Skeletal muscle cell (primary cell): ENCODE measurements at regions not wholly inside any gene's neighbourhood (a gene's known extent, or its start where the extent isn't known, plus 50 kb on each side); places are given as distances from the start of the nearest gene placed in this dataset.
A peak's percentile ranks its signal among the peaks of the same experiment; 100 is the strongest.

Experiments used
- DNase-seq: peaks from one replicate; pipeline ENCODE4 v3.0.0-alpha.2; 2010; ENCODE audit warnings: low read depth
- H3K4me3 ChIP-seq: 2 replicates; pipeline ENCODE4 v1.5.1; 2011; ENCODE audit warnings: low read depth, mild to moderate bottlenecking, control low read depth, low read length, moderate library complexity

DNA sequence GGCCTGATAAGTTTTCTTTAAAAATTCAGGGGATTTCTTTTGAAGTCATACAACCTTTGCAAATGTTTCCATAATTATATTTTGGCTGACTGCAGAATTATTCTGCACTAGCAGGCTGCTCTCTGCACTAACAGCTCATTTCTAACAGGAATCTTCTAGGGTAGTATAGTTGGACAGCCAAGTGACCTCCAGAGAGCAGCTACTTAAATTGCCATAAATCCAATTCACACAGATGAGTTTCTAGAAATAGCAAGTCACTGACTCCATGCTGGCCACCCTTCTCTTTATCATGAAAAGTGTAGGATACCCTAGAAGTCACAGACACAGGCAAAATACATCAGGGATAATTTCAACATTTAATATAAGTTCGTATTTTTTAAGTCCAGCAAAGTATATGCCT is 110.9 kb upstream of the TARS1 start:
- no peak for DNase-seq
- H3K4me3 ChIP-seq = no peak overlapping the region

DNA sequence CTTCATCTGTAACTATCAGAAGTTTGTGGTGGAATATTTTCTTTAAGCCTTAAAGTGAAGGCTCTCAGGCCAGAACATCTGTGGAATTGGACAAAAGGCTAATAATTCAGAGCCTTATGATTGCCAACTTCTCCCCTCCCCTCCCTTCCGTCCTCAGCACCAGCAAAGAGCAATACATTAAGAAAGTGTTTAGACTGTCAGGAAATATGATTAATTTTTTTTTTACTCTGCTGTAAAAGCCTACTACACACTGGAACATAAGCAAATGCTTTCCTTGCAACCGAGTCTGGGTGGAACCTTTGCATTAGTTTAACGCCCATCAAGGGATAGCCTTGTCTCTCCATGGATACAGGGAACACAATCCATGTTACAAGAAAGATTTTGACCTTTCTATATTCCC is 110.3 kb upstream of the TARS1 start:
- no peak overlapping the region for H3K4me3 ChIP-seq

DNA sequence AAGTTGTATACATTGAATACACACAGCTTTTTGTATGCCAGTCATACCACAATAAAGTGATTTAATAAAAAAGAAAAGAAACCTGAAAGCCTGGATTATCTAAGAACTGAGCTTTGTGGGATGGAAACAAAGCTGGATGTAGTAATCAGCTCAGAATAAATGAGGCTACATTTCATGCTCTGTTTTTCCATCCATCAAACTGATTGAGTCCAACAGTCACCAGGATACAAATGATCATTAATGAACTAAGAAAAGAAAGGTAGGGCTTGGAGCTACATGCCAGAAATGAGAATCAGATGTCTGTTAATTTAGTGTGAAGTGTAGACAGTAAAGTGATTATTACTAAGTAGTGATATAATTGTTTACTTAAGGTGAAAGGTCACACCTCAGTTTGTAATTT is 109.8 kb upstream of the TARS1 start:
- DNase-seq = no peak

More for the DNA sequence above, 110.3 kb upstream of the TARS1 start:
- no peak for DNase-seq

DNA sequence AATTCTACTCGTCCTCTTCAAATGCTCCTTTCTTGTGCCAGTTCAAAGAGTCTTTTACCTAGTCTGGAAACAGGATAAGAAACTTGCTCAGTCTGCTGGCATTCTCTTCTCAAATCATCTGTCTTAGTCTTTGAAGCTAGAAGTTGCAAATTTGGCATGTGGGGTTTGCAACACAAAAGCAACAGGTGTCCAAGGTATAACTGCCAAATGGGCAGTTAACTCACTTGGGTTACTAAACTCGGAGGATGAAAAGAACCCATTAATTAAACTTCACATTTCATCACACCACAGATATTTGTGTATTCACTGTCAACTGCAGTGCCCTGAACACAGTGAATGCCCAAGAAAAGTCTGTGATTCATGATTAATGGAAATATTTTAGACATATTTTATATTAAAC is 108.0 kb upstream of the TARS1 start:
- no peak overlapping the region for H3K4me3 ChIP-seq
- no peak for DNase-seq

More for the DNA sequence above, 109.8 kb upstream of the TARS1 start:
- H3K4me3 ChIP-seq = no peak overlapping the region

DNA sequence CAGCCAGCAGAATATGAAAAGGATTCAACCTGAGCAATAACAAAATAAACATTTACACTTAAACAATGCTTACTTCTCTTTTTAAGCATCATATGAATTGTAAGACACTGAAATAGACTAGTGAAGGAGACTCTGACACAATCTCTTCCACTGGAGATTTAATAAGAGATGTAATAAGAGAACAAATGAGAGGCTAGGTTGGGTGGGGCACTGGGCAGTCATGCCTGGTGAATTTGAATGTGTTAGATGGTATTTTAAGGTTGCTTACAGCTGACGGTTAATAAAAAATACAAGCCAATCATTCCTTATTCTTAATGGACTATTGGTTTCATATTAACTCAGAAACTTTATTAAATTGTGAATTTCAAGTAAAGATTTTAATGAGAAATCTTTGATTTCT is 105.9 kb upstream of the TARS1 start:
- no peak for DNase-seq
- no peak overlapping the region for H3K4me3 ChIP-seq

DNA sequence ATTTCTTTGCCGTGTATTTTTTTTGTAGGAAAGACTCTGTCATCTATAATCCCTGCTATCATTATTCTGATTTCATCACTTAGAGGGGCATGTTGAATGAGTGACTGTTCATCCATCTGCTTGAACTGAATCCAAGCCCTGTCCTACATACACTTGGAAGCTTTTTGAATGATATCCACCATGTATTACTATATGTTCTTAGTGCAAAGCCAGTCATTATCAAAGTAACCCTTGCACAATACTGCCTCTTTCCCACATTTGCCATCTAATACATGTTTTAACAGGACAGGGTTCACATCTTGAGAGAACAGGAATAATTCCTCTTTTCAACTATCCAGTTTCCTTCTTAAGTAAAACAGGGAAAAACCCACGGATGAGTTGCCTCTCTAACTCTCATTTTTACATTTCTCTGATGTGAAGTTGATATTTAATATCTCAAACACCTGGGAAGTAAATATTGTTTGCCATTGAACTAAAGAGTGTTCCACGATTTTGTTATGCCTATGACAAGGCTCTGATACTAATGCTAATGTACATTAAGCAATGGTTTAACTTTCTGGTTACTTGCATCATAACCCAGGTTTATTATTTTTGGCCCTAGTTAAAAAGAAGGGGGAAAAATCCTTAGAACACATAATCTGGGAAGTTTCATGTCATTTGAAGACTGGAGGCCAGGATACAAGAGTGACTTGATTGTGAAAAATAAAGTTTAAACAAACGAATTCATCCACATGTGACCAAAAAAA is 103.7 kb upstream of the TARS1 start:
- H3K4me3 ChIP-seq = no peak overlapping the region
- DNase-seq = peak; percentile 90

DNA sequence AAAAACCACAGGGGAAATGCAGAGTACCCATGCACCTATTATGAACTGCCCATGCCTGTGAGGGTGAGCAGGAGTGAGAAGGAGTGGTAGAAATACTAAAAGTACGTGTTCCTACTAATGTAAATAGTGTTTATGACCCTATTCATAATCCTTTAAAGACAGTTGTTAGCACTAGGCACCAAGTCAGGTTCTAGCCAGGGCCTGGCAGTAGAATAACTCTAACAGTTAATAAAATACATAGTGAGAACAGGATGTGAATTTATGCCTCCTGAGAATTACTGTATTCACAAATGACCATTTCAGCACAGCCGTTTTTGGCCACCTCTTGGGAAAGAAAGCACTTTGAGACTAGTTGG is 103.2 kb upstream of the TARS1 start:
- DNase-seq = peak; percentile 56
- H3K4me3 ChIP-seq = no peak overlapping the region

DNA sequence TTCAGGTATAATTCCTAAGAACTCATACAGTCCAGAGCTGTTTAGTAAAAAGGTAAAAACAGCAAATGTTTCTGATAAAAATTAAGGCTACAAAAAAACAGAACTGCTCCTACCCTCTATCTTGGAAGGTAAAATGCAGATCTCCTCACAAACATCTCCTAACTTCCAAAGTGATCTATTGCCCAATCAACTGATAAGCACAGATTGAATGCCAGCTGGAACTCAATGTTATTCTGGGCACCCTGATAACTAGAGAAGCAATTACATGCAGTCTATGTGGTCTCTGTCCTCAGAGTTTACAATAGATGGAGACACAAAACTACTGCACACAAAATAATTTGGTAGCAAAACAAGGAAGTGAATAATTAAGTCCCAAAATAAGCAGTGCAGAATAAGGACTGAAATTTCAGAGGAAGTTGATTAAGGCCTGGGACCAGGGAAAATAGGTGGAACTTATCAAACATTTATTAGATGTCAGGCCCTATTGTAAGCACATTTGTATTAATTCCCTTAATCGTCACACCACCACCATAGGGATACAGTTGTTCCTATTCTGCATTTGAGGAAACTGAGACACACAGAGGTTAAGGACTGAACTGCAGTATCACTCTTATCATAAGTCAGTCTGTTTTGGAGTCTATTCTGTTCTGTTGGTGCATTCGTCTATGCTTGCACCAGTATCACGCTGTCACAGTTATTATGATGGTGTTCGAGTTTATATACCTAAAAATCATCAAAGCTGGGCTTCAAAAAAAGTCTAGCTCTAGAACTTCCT is 102.2 kb upstream of the TARS1 start:
- no peak overlapping the region for H3K4me3 ChIP-seq
- no peak for DNase-seq

DNA sequence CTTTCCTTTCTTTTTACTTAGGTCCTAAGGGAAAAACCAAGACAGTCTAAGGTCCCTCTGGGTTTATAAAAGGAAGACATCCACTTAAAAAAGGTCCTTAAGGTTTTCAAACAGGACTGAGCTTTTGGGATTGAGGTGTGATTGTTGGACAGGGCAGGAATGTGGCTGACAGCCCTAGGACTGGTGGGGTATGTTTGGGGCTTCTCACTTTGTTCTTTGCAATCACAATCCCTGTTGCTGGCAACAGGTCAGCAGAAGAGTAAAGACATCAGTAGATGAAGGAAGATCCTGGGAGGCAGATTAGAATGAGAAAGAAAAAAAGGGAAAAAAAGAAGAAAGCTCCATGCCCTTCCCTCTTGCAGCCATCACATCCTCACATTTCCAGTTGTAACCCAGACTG is 101.4 kb upstream of the TARS1 start:
- DNase-seq = no peak
- no peak overlapping the region for H3K4me3 ChIP-seq

DNA sequence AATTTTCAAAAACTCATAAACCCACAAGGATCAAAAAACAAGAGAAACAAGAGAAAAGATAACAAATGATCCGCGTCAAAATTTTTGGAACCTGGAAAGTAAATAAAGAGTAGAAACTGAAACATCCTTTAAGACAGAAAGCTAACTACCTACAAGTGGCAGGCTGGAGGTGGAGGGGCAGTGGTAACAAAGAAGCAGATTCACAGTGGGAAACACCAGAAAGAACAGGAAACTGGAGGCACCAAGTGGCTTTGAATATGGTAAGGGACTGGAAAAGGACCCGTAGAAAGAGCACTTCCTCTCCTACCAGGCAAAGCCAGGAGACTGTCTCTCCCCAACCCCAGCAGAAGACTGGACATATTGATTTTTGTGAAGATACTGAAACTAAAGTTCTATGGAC is 100.6 kb upstream of the TARS1 start:
- H3K4me3 ChIP-seq = no peak overlapping the region
- DNase-seq = no peak

DNA sequence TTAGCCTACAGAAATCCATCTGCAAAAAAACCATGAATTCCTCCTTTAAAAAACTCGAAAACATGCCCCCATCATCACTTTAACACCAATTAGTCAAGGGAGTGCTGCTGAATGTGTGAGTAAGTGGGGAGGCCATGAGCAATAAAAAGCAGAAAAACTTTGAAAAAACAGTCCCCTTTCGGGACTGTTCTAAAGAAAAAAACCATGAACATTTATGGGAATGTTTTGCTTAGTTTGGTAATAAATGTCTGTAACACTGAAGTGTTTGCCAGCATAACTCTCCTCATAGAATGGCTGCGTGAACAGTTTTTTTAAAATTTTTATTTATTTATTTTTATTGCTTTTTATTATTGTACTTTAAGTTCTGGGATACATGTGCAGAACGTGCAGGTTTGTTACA is 99.4 kb upstream of the TARS1 start:
- H3K4me3 ChIP-seq = no peak overlapping the region
- no peak for DNase-seq

DNA sequence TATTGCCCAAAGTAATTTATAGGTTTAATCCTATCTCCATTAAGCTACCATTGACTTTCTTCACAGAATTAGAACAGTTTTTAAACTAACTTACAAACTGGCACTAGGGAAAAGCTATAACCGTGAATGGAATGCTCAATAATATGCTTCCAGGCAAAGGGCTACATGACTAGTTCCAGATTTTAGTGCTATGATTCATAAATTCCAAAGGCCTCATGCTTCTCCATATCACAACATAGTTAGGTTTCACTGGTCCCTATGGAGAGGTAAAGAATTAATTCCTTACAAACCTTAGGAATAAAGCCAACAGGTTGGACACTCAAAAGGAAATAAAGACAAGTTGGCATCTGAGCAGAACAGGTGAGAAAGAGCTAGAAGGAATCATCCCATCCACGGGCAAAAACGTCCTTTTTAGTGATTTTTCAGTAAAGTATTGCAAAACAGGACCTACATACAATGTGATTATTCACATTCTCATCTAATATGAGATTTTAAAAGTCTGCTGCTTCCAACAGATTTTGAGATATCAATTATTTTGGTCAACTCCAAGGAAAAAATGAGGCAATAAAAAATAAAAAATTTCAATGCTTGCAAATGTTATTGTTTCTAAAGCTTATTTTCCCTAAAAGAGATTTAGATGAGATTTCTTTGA is 97.0 kb upstream of the TARS1 start:
- no peak overlapping the region for H3K4me3 ChIP-seq
- peak; percentile 69 for DNase-seq

DNA sequence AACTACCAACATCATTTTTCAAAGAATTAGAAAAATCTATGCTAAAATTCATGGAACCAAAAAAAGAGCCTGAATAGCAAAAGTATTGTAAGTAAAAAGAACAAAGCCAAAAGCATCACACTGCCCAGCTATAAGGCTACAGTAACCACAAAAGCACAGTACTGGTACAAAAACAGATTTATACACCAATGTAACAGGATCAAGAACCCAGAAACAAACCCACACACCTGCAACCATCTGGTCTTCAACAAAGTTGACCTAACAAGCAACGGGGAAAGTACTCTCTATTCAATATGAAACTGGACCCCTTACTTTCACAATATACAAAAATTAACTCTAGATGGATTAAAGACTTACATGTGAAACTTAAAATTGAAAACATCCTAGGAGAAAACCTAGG is 94.2 kb upstream of the TARS1 start:
- no peak for DNase-seq
- no peak overlapping the region for H3K4me3 ChIP-seq

DNA sequence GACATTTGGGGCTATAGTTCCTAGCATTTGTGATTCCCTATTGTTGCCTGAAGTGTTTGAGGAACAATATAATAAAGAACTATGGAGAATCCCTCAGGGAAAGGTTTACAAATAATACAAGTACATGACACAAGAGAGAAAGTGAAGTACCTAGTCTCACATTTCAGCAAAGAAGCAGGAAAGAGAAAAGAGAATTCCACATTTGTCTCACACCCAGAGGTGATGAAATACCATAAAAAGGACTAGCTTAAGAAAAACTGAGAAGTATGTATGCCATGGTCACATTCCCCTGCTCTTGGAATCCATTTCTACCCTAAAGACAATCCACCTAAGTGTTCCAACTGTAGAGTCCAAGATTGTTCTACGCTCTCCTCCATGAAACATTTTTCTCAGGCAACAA is 79.0 kb upstream of the TARS1 start:
- no peak for DNase-seq
- no peak overlapping the region for H3K4me3 ChIP-seq

DNA sequence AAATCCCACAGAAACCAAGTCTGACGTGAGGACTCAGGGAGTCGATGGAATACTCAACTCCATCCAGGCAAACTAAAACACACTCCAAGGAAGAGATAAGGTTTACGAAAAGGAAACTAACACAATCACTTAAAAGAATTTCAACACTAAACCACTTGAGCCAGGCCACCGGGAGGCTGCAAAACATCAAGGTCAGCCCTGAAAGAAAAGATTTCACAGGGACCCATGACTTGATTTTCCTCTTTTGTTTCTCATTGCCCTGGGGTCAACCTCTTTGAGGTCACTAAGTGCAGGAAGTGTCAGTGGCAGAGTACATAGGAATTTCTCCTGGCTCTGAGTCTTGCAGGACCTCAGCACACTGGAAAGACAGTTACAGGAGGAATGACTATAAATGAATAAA is 77.8 kb upstream of the TARS1 start:
- DNase-seq = no peak
- H3K4me3 ChIP-seq = no peak overlapping the region

DNA sequence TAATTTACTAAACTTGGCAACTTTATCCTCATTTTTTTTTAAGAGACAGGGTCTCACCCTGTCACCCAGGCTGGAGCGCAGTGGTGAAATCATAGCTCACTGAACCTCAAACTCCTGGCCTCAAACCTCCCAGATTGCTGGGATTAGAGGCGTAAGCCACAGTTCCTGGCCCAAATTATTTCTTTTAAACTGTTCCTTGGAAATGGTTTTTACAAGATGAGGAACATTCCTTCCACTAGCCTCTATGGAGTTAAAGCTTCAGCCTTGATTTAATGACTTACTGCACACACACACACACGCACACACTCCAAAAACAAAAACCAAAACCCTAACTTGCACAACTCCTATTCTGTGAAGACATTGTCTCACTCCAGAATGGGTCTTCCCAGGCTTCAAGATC is 77.2 kb upstream of the TARS1 start:
- DNase-seq = no peak
- no peak overlapping the region for H3K4me3 ChIP-seq

DNA sequence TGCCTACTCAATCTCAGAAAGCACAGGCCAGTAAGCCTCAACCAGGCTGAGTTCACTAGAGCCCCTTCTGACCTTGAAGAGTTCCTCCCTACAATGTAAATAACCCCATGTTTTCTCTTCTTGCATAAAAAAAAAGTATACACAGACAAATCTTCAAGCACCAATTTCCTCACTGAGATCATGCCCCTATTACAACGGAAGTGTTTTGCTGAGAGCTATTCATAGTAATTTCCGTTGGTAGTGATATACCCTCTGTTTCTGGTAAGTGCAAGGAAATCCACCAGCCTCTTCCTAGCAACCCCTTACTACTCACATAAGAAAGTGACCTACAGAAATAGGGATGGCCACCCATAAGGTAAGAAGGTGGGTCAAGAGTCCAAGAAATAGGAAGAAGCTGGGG is 76.4 kb upstream of the TARS1 start:
- DNase-seq = no peak
- no peak overlapping the region for H3K4me3 ChIP-seq

DNA sequence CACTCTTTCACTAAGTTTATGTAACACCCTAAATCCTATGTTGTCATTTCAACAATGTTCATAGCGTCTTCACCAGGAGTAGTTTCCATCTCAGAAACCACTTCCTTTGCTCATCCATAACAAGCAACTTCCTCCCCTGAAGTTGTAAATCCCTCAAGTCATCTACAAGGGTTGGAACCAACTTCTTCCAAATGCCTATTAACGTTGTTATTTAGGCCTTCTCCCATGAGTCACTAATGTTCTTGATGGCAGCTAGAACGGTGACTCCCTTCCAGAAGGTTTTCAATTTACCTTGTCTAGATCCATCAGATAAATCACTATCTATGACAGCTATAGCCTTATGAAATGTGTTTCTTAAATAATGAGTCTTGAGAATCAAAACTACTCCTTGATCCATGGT is 73.3 kb upstream of the TARS1 start:
- no peak for DNase-seq
- H3K4me3 ChIP-seq = no peak overlapping the region

DNA sequence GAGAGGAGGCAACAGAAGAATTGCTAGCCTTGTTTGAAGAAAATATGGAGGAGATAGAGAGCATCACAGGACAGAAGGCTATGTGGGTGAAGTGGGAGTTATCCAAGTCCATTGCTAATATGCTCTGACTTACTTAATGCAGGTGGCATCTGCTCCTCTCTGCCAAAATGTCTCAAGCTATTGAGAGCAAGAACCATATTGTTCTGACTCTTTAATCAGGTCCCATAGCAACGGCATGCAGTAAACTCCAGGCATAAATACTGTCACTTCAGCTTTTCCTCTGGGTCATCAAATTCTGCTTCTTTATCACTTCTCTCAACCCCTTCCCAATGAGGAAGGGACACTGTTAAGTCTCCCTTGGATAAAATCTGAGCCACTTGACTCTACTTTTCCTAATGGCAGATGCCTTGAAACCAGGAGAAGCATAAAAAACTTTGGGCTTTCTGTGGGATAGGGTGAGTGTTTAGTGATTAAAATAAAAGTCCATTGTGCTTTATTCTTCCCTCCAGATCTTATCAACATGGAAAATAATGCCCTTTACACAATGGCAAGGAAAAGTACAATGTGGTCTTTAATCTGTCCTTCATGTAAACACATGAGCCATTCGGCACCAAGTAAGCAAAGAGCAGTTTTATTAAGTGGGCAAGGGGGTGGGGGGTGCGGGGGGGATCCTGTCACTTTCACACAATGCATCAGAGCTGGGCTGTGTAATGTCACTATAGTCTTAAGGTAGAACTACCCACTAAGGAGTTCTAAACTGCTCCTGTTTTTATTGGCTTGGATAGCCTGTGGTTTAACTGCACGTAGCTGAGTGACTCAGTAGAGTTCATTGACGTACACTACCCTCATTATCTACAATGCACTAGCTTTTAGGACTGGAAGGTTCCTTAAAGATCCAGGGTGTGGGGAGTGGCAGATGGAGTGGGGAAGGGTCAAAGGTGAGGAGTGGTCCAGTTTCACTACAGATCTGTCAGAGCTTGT is 71.0 kb upstream of the TARS1 start:
- peak; percentile 97 for DNase-seq
- no peak overlapping the region for H3K4me3 ChIP-seq

DNA sequence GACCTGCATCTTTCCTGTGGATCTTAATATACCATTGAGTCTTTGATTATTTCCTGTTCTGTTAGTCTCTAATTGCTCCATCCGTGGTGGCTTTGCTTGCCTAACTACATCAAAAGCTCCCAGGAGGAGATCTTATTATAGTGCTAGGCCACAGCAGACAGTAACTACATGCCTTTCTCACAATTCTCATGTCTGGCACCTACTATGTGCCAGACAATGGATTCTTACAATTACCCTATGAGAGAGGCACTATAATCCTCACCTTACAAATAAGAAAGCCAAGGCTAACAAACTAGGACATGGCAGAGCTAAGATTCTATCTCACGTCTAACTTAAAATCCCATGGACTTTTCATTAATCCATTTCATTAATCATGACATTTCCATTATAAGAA is 70.3 kb upstream of the TARS1 start:
- no peak for DNase-seq
- H3K4me3 ChIP-seq = no peak overlapping the region
